NT2/D1 (cell line): ENCODE measurements at regions not wholly inside any gene's neighbourhood (a gene's known extent, or its start where the extent isn't known, plus 50 kb on each side); places are given as distances from the start of the nearest gene placed in this dataset.

Experiments
- DNase-seq: peaks from one replicate; pipeline ENCODE4 v3.0.0-alpha.2; 2011; ENCODE audit warnings: low read depth, low spot score
- H3K27me3 ChIP-seq: 2 replicates; pipeline ENCODE4 v1.6.0; 2011; ENCODE audit warnings: mild to moderate bottlenecking; ENCODE audit not compliant: insufficient read length, insufficient read depth
- H3K36me3 ChIP-seq: 2 replicates; pipeline ENCODE4 v1.6.1; 2011; ENCODE audit warnings: mild to moderate bottlenecking, low read length, mixed read lengths; ENCODE audit not compliant: insufficient read depth, insufficient read length
- H3K4me1 ChIP-seq: 2 replicates; pipeline ENCODE4 v1.5.1; 2011; ENCODE audit not compliant: insufficient read depth, insufficient read length
- H3K4me3 ChIP-seq: 2 replicates; pipeline ENCODE4 v1.5.1; 2011; ENCODE audit warnings: low read depth; ENCODE audit not compliant: insufficient read length
- H3K9ac ChIP-seq: 2 replicates; pipeline ENCODE4 v1.6.0; 2011; ENCODE audit warnings: low read depth; ENCODE audit not compliant: insufficient read length
- H3K9me3 ChIP-seq: 2 replicates; pipeline ENCODE4 v1.5.1; 2011; ENCODE audit warnings: mild to moderate bottlenecking, low read length; ENCODE audit not compliant: insufficient read depth
- SUZ12 ChIP-seq: IDR thresholded peaks from 2 replicates; pipeline ENCODE4 v1.6.1; 2011; ENCODE audit not compliant: insufficient read length, insufficient read depth; ENCODE audit errors: extremely low read depth
- YY1 ChIP-seq: IDR thresholded peaks from 2 replicates; pipeline ENCODE4 v1.6.1; 2011; ENCODE audit not compliant: insufficient read length, insufficient read depth
- ZNF274 ChIP-seq: IDR thresholded peaks from 2 replicates; pipeline ENCODE4 v1.6.1; 2011; ENCODE audit warnings: mild to moderate bottlenecking, low read depth, low read length

- Histone ChIP-seq H3K4me1 (no peaks in the 10 kb centered on the region), H3K9ac (no peak overlapping the region), H3K9me3 (no peaks in the 10 kb centered on the region), H3K4me3 (no peak overlapping the region), H3K36me3 (no peaks in the 10 kb centered on the region), H3K27me3 (no peaks in the 10 kb centered on the region)
- no peak for TF ChIP-seq ZNF274
- no peak for TF ChIP-seq SUZ12
- TF ChIP-seq YY1, result no peak
- DNase-seq, result no peak
Measured at GRCh38 chr7:124692425-124692824, 73.2 kb downstream of the GPR37 start.

- no peak for DNase-seq
- Histone ChIP-seq H3K4me3 (no peak overlapping the region), H3K9ac (no peak overlapping the region), H3K9me3 (no peaks in the 10 kb centered on the region), H3K4me1 (no peaks in the 10 kb centered on the region), H3K27me3 (no peaks in the 10 kb centered on the region), H3K36me3 (no peaks in the 10 kb centered on the region)
- TF ChIP-seq YY1 (no peak), ZNF274 (no peak), SUZ12 (no peak)
Measured at GRCh38 chr7:124690840-124691239, 74.8 kb downstream of the GPR37 start.

GRCh38 chr7:124689931-124690330 lies 75.7 kb downstream of the GPR37 start:
- no peak overlapping the region for H3K4me3 ChIP-seq
- H3K36me3 ChIP-seq, result no peaks in the 10 kb centered on the region
- TF ChIP-seq SUZ12, result no peak
- no peak for TF ChIP-seq ZNF274
- TF ChIP-seq YY1, result no peak
- no peaks in the 10 kb centered on the region for H3K9me3 ChIP-seq
- no peak overlapping the region for H3K9ac ChIP-seq
- H3K4me1 ChIP-seq, result no peaks in the 10 kb centered on the region
- H3K27me3 ChIP-seq, result no peaks in the 10 kb centered on the region
- no peak for DNase-seq

GRCh38 chr7:124689523-124689922 lies 76.1 kb downstream of the GPR37 start:
- H3K27me3 ChIP-seq, result no peaks in the 10 kb centered on the region
- H3K4me3 ChIP-seq, result no peak overlapping the region
- H3K9me3 ChIP-seq, result no peaks in the 10 kb centered on the region
- H3K4me1 ChIP-seq, result no peaks in the 10 kb centered on the region
- no peak for DNase-seq
- TF ChIP-seq SUZ12 (no peak), YY1 (no peak), ZNF274 (no peak)
- no peak overlapping the region for H3K9ac ChIP-seq
- no peaks in the 10 kb centered on the region for H3K36me3 ChIP-seq

GRCh38 chr7:124688991-124689390 lies 76.6 kb downstream of the GPR37 start:
- H3K9me3 ChIP-seq, result no peaks in the 10 kb centered on the region
- H3K4me3 ChIP-seq, result no peak overlapping the region
- no peak for DNase-seq
- no peak overlapping the region for H3K9ac ChIP-seq
- no peaks in the 10 kb centered on the region for H3K4me1 ChIP-seq
- no peaks in the 10 kb centered on the region for H3K27me3 ChIP-seq
- TF ChIP-seq ZNF274, result no peak
- no peak for TF ChIP-seq SUZ12
- TF ChIP-seq YY1, result no peak
- H3K36me3 ChIP-seq, result no peaks in the 10 kb centered on the region

- no peaks in the 10 kb centered on the region for H3K9me3 ChIP-seq
- H3K4me3 ChIP-seq, result no peak overlapping the region
- no peak for DNase-seq
- H3K36me3 ChIP-seq, result no peaks in the 10 kb centered on the region
- TF ChIP-seq YY1 (no peak), SUZ12 (no peak), ZNF274 (no peak)
- H3K27me3 ChIP-seq, result no peaks in the 10 kb centered on the region
- H3K4me1 ChIP-seq, result no peaks in the 10 kb centered on the region
- no peak overlapping the region for H3K9ac ChIP-seq
Measured at GRCh38 chr7:124686543-124687171, 78.9 kb downstream of the GPR37 start.

GRCh38 chr7:124681946-124682345 lies 83.6 kb downstream of the GPR37 start:
- no peak for DNase-seq

More at GRCh38 chr7:124681946-124682345, 83.6 kb downstream of the GPR37 start:
- no peak overlapping the region for H3K4me3 ChIP-seq
- H3K4me1 ChIP-seq, result no peaks in the 10 kb centered on the region
- H3K9me3 ChIP-seq, result no peaks in the 10 kb centered on the region
- H3K36me3 ChIP-seq, result no peaks in the 10 kb centered on the region
- no peaks in the 10 kb centered on the region for H3K27me3 ChIP-seq
- TF ChIP-seq ZNF274 (no peak), SUZ12 (no peak), YY1 (no peak)
- H3K9ac ChIP-seq, result no peak overlapping the region
